IMR-90 (cell line): ENCODE measurements at regions not wholly inside any gene's neighbourhood (a gene's known extent, or its start where the extent isn't known, plus 50 kb on each side); places are given as distances from the start of the nearest gene placed in this dataset.

Experiments used
- ATAC-seq: fragments of 200-7000 bp; cut with Tn5 transposase; 2 replicates; pipeline ENCODE4 v1.9.1; 2020; ENCODE audit warnings: low read depth, mild to moderate bottlenecking, moderate library complexity
- BruUV-seq: library from RNA; stranded (reverse); fragments of 400-500 nt; replicated peaks from 2 replicates; lab custom pipeline; 2021; lab: Mats Ljungman, UMichigan
- CTCF ChIA-PET: fragments of 300-600 bp; formaldehyde crosslinking; extraction: SDS; loops from one replicate; lab custom pipeline; 2021; ENCODE audit warnings: antibody characterized with exemption; lab: Yijun Ruan, JAX
- POLR2A ChIA-PET: fragments of 300-600 bp; sonication (Branson Sonifier 250); formaldehyde crosslinking; loops from one replicate; lab custom pipeline; 2022; ENCODE audit warnings: antibody characterized with exemption; ENCODE audit not compliant: unreplicated experiment; lab: Charles Lee
- DNase-seq: peaks from one replicate; pipeline ENCODE4 v3.0.0; 2013
- H2AFZ ChIP-seq: replicated peaks from 2 replicates; pipeline ENCODE3; 2013; ENCODE audit warnings: low read length, mild to moderate bottlenecking; ENCODE audit not compliant: poor library complexity
- H2AK5ac ChIP-seq: 2 replicates; pipeline ENCODE4 v1.6.1; 2013; ENCODE audit warnings: low read depth, low read length, inconsistent platforms
- H2AK9ac ChIP-seq: replicated peaks from 2 replicates; pipeline ENCODE3; 2013; ENCODE audit warnings: mild to moderate bottlenecking, low read depth, low read length, moderate library complexity; ENCODE audit not compliant: poor library complexity
- H2BK120ac ChIP-seq: 2 replicates; pipeline ENCODE4 v1.6.1; 2013; ENCODE audit warnings: low read depth, low read length, inconsistent platforms
- H2BK15ac ChIP-seq: 3 replicates; pipeline ENCODE4 v1.6.1; 2013; ENCODE audit warnings: low read depth, low read length, inconsistent platforms
- H2BK20ac ChIP-seq: 2 replicates; pipeline ENCODE4 v1.6.1; 2013; ENCODE audit warnings: low read depth, mild to moderate bottlenecking, inconsistent platforms, low read length, moderate library complexity
- H2BK5ac ChIP-seq: 2 replicates; pipeline ENCODE4 v1.6.1; 2013; ENCODE audit warnings: mild to moderate bottlenecking, low read depth, low read length, inconsistent platforms; ENCODE audit not compliant: poor library complexity, severe bottlenecking
- H3K14ac ChIP-seq: replicated peaks from 2 replicates; pipeline ENCODE4 v1.6.1; 2013; ENCODE audit warnings: low read depth, low read length, inconsistent platforms
- H3K18ac ChIP-seq: 2 replicates; pipeline ENCODE4 v1.6.1; 2013; ENCODE audit warnings: low read depth, low read length, control low read depth
- H3K23ac ChIP-seq: 2 replicates; pipeline ENCODE4 v1.6.1; 2013; ENCODE audit warnings: low read depth, low read length, inconsistent platforms
- H3K27ac ChIP-seq: 2 replicates; pipeline ENCODE4 v1.5.1; 2013; ENCODE audit warnings: mild to moderate bottlenecking, control low read depth, low read length; ENCODE audit not compliant: insufficient read depth
- H3K27me3 ChIP-seq: 2 replicates; pipeline ENCODE4 v1.6.1; 2013; ENCODE audit warnings: low read length; ENCODE audit not compliant: control insufficient read depth, insufficient read depth
- H3K36me3 ChIP-seq: 2 replicates; pipeline ENCODE4 v1.6.1; 2013; ENCODE audit warnings: low read length, mixed read lengths; ENCODE audit not compliant: control insufficient read depth, insufficient read depth
- H3K4ac ChIP-seq: 2 replicates; pipeline ENCODE4 v1.6.1; 2013; ENCODE audit warnings: low read depth, low read length, inconsistent platforms
- H3K4me1 ChIP-seq: 2 replicates; pipeline ENCODE4 v1.6.1; 2013; ENCODE audit warnings: low read length, mixed read lengths; ENCODE audit not compliant: control insufficient read depth, insufficient read depth
- H3K4me2 ChIP-seq: 2 replicates; pipeline ENCODE4 v1.6.1; 2013; ENCODE audit warnings: low read depth, mild to moderate bottlenecking, control low read depth, low read length, moderate library complexity
- H3K4me3 ChIP-seq: 2 replicates; pipeline ENCODE4 v1.5.1; 2013; ENCODE audit warnings: low read depth, mild to moderate bottlenecking, control low read depth, low read length, moderate library complexity; ENCODE audit not compliant: insufficient read depth
- H3K56ac ChIP-seq: 2 replicates; pipeline ENCODE4 v1.6.1; 2013; ENCODE audit warnings: low read length, inconsistent platforms; ENCODE audit not compliant: insufficient read depth; ENCODE audit errors: extremely low read depth
- H3K79me1 ChIP-seq, 2 experiments: 2 replicates each; pipeline ENCODE4 v1.6.1; 2013; ENCODE audit warnings: low read length in 2 of 2, inconsistent platforms in 1 of 2, low read depth in 1 of 2
- H3K9ac ChIP-seq: 2 replicates; pipeline ENCODE4 v1.6.1; 2013; ENCODE audit warnings: low read depth, low read length, control low read depth
- H3K9me1 ChIP-seq: 2 replicates; pipeline ENCODE4 v1.6.1; 2013; ENCODE audit warnings: low read length, inconsistent platforms; ENCODE audit not compliant: insufficient read depth
- H3K9me3 ChIP-seq: 2 replicates; pipeline ENCODE4 v1.6.1; 2013; ENCODE audit warnings: low read length; ENCODE audit not compliant: control insufficient read depth, insufficient read depth
- H4K20me1 ChIP-seq: 2 replicates; pipeline ENCODE4 v1.6.1; 2013; ENCODE audit warnings: low read length, inconsistent platforms; ENCODE audit not compliant: insufficient read depth
- H4K5ac ChIP-seq: 2 replicates; pipeline ENCODE4 v1.6.1; 2013; ENCODE audit warnings: mild to moderate bottlenecking, low read depth, low read length, control low read depth
- H4K8ac ChIP-seq, 2 experiments: 2 replicates each; pipeline ENCODE4 v1.6.1; 2013; ENCODE audit warnings: low read depth in 2 of 2, low read length in 2 of 2, control low read depth in 1 of 2, inconsistent platforms in 1 of 2
- H4K91ac ChIP-seq: 2 replicates; pipeline ENCODE4 v1.6.1; 2013; ENCODE audit warnings: low read depth, low read length, inconsistent platforms; ENCODE audit not compliant: insufficient read depth
- BHLHE40 ChIP-seq: fragments of 150-350 bp; IDR thresholded peaks from 2 replicates; pipeline ENCODE4 v1.6.1; 2016; ENCODE audit warnings: mild to moderate bottlenecking, low read depth, low read length
- ELK1 ChIP-seq: fragments of 150-350 bp; IDR thresholded peaks from 2 replicates; pipeline ENCODE4 v1.6.1; 2016; ENCODE audit warnings: low read depth, mild to moderate bottlenecking, low read length, moderate library complexity, borderline replicate concordance
- MAFK ChIP-seq: IDR thresholded peaks from 2 replicates; pipeline ENCODE4 v1.6.1; 2012; ENCODE audit warnings: low read depth, low read length, improper control_type of control experiment
- MAZ ChIP-seq: IDR thresholded peaks from 2 replicates; pipeline ENCODE4 v1.6.1; 2012; ENCODE audit warnings: low read depth, mild to moderate bottlenecking, low read length, improper control_type of control experiment, moderate library complexity, borderline replicate concordance
- RAD21 ChIP-seq: IDR thresholded peaks from 2 replicates; pipeline ENCODE4 v1.6.1; 2012; ENCODE audit warnings: low read length, improper control_type of control experiment
- WGBS, 2 experiments: methylation state at CpG; one replicate each; pipeline versions ENCODE4 v1.1.5 to v1.1.7; 2013; ENCODE audit warnings: missing lambda C conversion rate in 2 of 2; ENCODE audit not compliant: insufficient read length in 1 of 2; ENCODE audit errors: extremely low coverage in 2 of 2; 5-methylcytosine and 5-hydroxymethylcytosine counted together
- dilution Hi-C: fragments of 300-500 bp; cut with HindIII; formaldehyde crosslinking; loops from one replicate; pipeline ENCODE4 v1.14.3; 2018; ENCODE audit warnings: low sequenced_read_pairs; ENCODE audit not compliant: unreplicated experiment
- in situ Hi-C: fragments of 300-500 bp; cut with MboI; formaldehyde crosslinking; loops from 3 replicates; pipeline ENCODE4 v1.14.3; 2019; ENCODE audit warnings: low sequenced_read_pairs, inconsistent platforms, mixed read lengths
- intact Hi-C: fragments of 100-400 bp; cut with micrococcal nuclease; formaldehyde crosslinking; loops from 2 replicates; pipeline ENCODE4 v1.10.0; 2022

GRCh38 chr3:53973905-53974304 is 82.2 kb upstream of the SELENOK start:
- Histone ChIP-seq H3K9me3 (peaks cover 6% of the 10 kb centered on the region), H4K20me1 (no peaks in the 10 kb centered on the region), H2AFZ (no peak overlapping the region), H2BK15ac (no peak overlapping the region), H3K4me3 (no peak overlapping the region), H2BK5ac (no peak overlapping the region), H4K8ac (no peak overlapping the region), H3K4me1 (no peaks in the 10 kb centered on the region), H3K27ac (no peak overlapping the region), H4K5ac (no peak overlapping the region), H2AK5ac (no peak overlapping the region), H3K23ac (no peak overlapping the region), H3K4ac (no peak overlapping the region), H3K79me1 (no peaks in the 10 kb centered on the region), H3K27me3 (no peaks in the 10 kb centered on the region), H4K91ac (no peak overlapping the region), H2BK120ac (no peak overlapping the region), H3K14ac (no peak overlapping the region), H3K9me1 (no peaks in the 10 kb centered on the region), H2BK20ac (no peak overlapping the region), H3K9ac (no peak overlapping the region), H2AK9ac (no peak overlapping the region), H3K56ac (no peak overlapping the region), H3K36me3 (no peaks in the 10 kb centered on the region), H3K4me2 (no peak overlapping the region), H3K18ac (no peak overlapping the region)
- intact Hi-C loops: no loop called here
- ChIA-PET CTCF (interaction anchor here (0.8 kb wide), 1 partner anchor 35 kb away, joined by 3 read pairs; no protein-coding TSS in a partner anchor), POLR2A (no interaction called here)
- TF ChIP-seq BHLHE40 (no peak), ELK1 (no peak), MAZ (no peak), RAD21 (no peak), MAFK (no peak)
- no peak for DNase-seq
- dilution Hi-C loops: no loop called here
- WGBS, 2 experiments: 20% methylated on average over 2 of the region's 4 CpGs; no CpG with 5 or more reads in 1 of the 2 experiments
- BruUV-seq: no TSS peak
- ATAC-seq: no peak
- in situ Hi-C loops: no loop called here
